Right atrium auricular region (tissue), 2 donors: ENCODE measurements at regions not wholly inside any gene's neighbourhood (a gene's known extent, or its start where the extent isn't known, plus 50 kb on each side); places are given as distances from the start of the nearest gene placed in this dataset.

ENCODE experiments used
- DNase-seq: peaks from one replicate; pipeline ENCODE4 v3.0.0-alpha.2; 2019; ENCODE audit warnings: low spot score
- H3K27ac ChIP-seq, 2 donors: fragments of 200-600 bp; sonication (generic); 1 replicate in 1 of 2; 2 replicates in 1 of 2; pipeline ENCODE4 v1.5.1; 2016 to 2019
- H3K27me3 ChIP-seq, 2 donors: fragments of 200-600 bp; sonication (generic); one replicate each; pipeline versions ENCODE4 v1.5.1 to v1.6.0; 2017 to 2019
- H3K36me3 ChIP-seq: fragments of 200-600 bp; sonication (generic); one replicate; pipeline ENCODE4 v1.5.1; 2016
- H3K4me1 ChIP-seq, 2 donors: fragments of 200-600 bp; sonication (generic); one replicate each; pipeline versions ENCODE4 v1.5.1 to v1.6.0; 2017 to 2019
- H3K4me3 ChIP-seq, 2 donors: fragments of 200-600 bp; sonication (generic); 1 replicate in 1 of 2; 2 replicates in 1 of 2; pipeline ENCODE4 v1.5.1; 2017 to 2019; ENCODE audit warnings: mild to moderate bottlenecking in 1 of 2, moderate library complexity in 1 of 2
- H3K9me3 ChIP-seq, 2 donors: fragments of 200-600 bp; sonication (generic); one replicate each; pipeline ENCODE4 v1.5.1; 2019
- CTCF ChIP-seq, 2 donors: fragments of 200-600 bp; sonication (generic); IDR thresholded peaks; one replicate each; pipeline ENCODE4 v1.5.1; 2019; ENCODE audit warnings: antibody characterized with exemption in 2 of 2

GRCh38 chr4:179071131-179071530 lies 1628.9 kb upstream of the AGA start:
- H3K9me3 ChIP-seq, result no peaks in the 10 kb centered on the region
- H3K4me3 ChIP-seq, result no peak overlapping the region
- DNase-seq, result no peak
- no peaks in the 10 kb centered on the region for H3K4me1 ChIP-seq
- no peaks in the 10 kb centered on the region for H3K36me3 ChIP-seq
- H3K27me3 ChIP-seq, result no peaks in the 10 kb centered on the region
- H3K27ac ChIP-seq, result no peak overlapping the region
- TF ChIP-seq CTCF (IDR thresholded peaks at IDR 0.05), result no peak

DNA sequence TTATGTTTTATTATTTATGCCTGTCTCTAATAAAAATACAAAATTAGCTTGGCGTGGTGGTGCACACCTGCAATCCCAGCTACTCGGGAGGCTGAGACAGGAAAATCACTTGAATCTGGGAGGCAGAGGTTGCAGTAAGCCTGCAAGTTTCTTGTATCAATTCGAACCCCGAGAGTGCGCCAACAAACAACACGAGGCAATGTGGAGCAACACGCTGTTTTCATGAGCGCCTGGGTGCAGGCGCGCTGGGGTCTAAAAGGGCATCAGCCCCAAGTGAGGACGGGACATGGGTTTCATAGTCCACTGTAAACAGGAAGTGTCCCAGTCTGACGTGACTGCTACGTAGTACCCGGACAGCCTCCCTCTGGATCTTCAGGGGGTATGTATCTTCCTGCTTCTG lies 1634.6 kb upstream of the AGA start:
- no peaks in the 10 kb centered on the region for H3K4me1 ChIP-seq
- H3K36me3 ChIP-seq, result no peaks in the 10 kb centered on the region
- no peak for DNase-seq
- no peaks in the 10 kb centered on the region for H3K9me3 ChIP-seq
- H3K4me3 ChIP-seq, result no peak overlapping the region
- H3K27ac ChIP-seq, result no peak overlapping the region
- H3K27me3 ChIP-seq, result no peaks in the 10 kb centered on the region
- TF ChIP-seq CTCF (IDR thresholded peaks at IDR 0.05), result no peak

- Histone ChIP-seq H3K4me3 (no peak overlapping the region), H3K36me3 (no peaks in the 10 kb centered on the region), H3K9me3 (no peaks in the 10 kb centered on the region), H3K4me1 (no peaks in the 10 kb centered on the region), H3K27ac (no peak overlapping the region), H3K27me3 (no peaks in the 10 kb centered on the region)
- DNase-seq, result no peak
- no peak for TF ChIP-seq CTCF (IDR thresholded peaks at IDR 0.05)
Observed at GRCh38 chr4:179095585-179096221, 1653.5 kb upstream of the AGA start.

DNA sequence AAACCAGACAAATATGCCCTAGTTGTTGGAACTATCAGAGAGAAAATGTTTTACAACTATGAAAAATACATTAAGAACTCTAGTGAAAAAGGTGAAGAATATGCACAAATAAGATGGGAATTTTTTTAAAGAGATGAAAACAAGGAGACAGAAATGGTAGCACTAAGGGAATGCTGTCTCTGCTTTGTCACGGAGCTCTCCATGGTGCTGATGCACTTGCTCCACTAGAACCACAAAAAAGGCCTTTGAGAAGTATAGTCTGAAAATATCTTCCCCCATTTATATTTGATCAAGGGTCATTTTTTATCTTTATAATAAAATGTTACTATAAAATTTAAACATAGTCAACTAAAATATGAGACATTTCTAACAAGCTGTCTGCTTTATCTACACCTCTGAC lies 1655.5 kb upstream of the AGA start:
- Histone ChIP-seq H3K27ac (no peak overlapping the region), H3K27me3 (no peaks in the 10 kb centered on the region), H3K36me3 (no peaks in the 10 kb centered on the region), H3K4me1 (no peaks in the 10 kb centered on the region), H3K9me3 (no peaks in the 10 kb centered on the region), H3K4me3 (no peak overlapping the region)
- TF ChIP-seq CTCF (IDR thresholded peaks at IDR 0.05), result no peak
- DNase-seq, result no peak

DNA sequence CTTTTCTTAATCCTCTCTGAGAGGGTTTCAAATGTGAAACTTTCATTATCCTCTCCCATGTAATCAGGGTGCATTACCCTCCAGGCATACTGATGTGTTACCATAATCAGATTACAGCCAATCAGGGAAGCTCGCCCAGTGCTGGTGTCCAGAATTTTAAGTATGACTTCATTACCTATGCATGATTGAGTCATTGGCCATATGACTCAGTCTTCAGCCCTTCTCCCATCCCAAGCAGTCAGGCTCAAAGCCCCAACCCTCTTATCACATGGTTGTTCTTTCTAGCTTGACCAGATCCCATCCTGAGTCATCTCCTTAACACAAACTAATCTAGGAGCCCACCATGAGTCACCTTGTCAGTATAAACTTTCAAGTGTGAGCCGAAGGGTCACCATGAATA lies 1668.1 kb upstream of the AGA start:
- DNase-seq, result no peak
- no peak for TF ChIP-seq CTCF (IDR thresholded peaks at IDR 0.05)

GRCh38 chr4:179110816-179111215 lies 1668.6 kb upstream of the AGA start:
- no peaks in the 10 kb centered on the region for H3K9me3 ChIP-seq
- H3K4me3 ChIP-seq, result no peak overlapping the region
- no peak for DNase-seq
- TF ChIP-seq CTCF (IDR thresholded peaks at IDR 0.05), result no peak
- H3K27me3 ChIP-seq, result no peaks in the 10 kb centered on the region
- no peak overlapping the region for H3K27ac ChIP-seq
- no peaks in the 10 kb centered on the region for H3K36me3 ChIP-seq
- no peaks in the 10 kb centered on the region for H3K4me1 ChIP-seq

More for the DNA sequence above, 1668.1 kb upstream of the AGA start:
- Histone ChIP-seq H3K27ac (no peak overlapping the region), H3K9me3 (no peaks in the 10 kb centered on the region), H3K4me3 (no peak overlapping the region), H3K27me3 (no peaks in the 10 kb centered on the region), H3K36me3 (no peaks in the 10 kb centered on the region), H3K4me1 (no peaks in the 10 kb centered on the region)
